ENCODE measurements at regions not wholly inside any gene's neighbourhood (a gene's known extent, or its start where the extent isn't known, plus 50 kb on each side); places are given as distances from the start of the nearest gene placed in this dataset.
A peak's percentile ranks its signal among the peaks of the same experiment; 100 is the strongest.

- Mint-ChIP-seq H3K4me3 (peak overlapping the region; percentile 90), H3K36me3 (no peaks in the 10 kb centered on the region), H3K9me3 (no peaks in the 10 kb centered on the region), H3K27ac (no peak overlapping the region), H3K27me3 (ENCODE audit: low read depth in 2 of 2) (peaks cover 44 to 56% of the 10 kb centered on the region in 2 donors), H3K4me1 (peaks cover 11 to 12% of the 10 kb centered on the region in 2 donors)
- ATAC-seq, result no peak
- H3K27me3 ChIP-seq (ENCODE audit: control insufficient read depth, insufficient read depth, low read length), result peaks cover 30% of the 10 kb centered on the region
- no peaks in the 10 kb centered on the region for H3K36me3 ChIP-seq (ENCODE audit: control insufficient read depth, insufficient read depth, low read length)
- H3K27ac ChIP-seq (ENCODE audit: low read length), result no peak overlapping the region
- peak in 1 of 2 donors; percentile 17 for DNase-seq
- intact Hi-C loops (cut with micrococcal nuclease), result loop anchor here (1.0 to 10.0 kb wide), 4 partner anchors 333 to 1021 kb away; no protein-coding TSS in a partner anchor
- TF ChIP-seq CTCF (IDR thresholded peaks at IDR 0.05), result no peak
- H3K4me3 ChIP-seq (ENCODE audit: low read length), result no peak overlapping the region
- H3K9me3 ChIP-seq (ENCODE audit: control insufficient read depth, insufficient read depth, low read length), result no peaks in the 10 kb centered on the region
- H3K4me1 ChIP-seq (ENCODE audit: control insufficient read depth, insufficient read depth, low read length), result peaks cover 8% of the 10 kb centered on the region
- 32% methylated on average over 12 of the region's 13 CpGs for WGBS (ENCODE audit: insufficient coverage)
Measured at GRCh38 chr2:177147834-177148445, 64.7 kb upstream of the HNRNPA3 start.

- intact Hi-C loops (cut with micrococcal nuclease), result loop anchor here (10.0 kb wide), 1 partner anchor 334 kb away; no protein-coding TSS in a partner anchor
- Histone ChIP-seq H3K4me1 (ENCODE audit: control insufficient read depth, insufficient read depth, low read length) (peaks cover 8% of the 10 kb centered on the region), H3K27ac (ENCODE audit: low read length) (no peak overlapping the region), H3K36me3 (ENCODE audit: control insufficient read depth, insufficient read depth, low read length) (no peaks in the 10 kb centered on the region), H3K9me3 (ENCODE audit: control insufficient read depth, insufficient read depth, low read length) (no peaks in the 10 kb centered on the region), H3K27me3 (ENCODE audit: control insufficient read depth, insufficient read depth, low read length) (peaks cover 26% of the 10 kb centered on the region), H3K4me3 (ENCODE audit: low read length) (peak overlapping the region; percentile 29)
- no peaks in the 10 kb centered on the region for H3K36me3 Mint-ChIP-seq
- H3K27me3 Mint-ChIP-seq (ENCODE audit: low read depth in 2 of 2), result peaks cover 44 to 54% of the 10 kb centered on the region in 2 donors
- peaks cover 11 to 12% of the 10 kb centered on the region in 2 donors for H3K4me1 Mint-ChIP-seq
- H3K9me3 Mint-ChIP-seq, result no peaks in the 10 kb centered on the region
- 0% methylated on average over 19 of the region's 25 CpGs for WGBS (ENCODE audit: insufficient coverage)
- peak; percentile 53 to 86 for DNase-seq
- peak overlapping the region in 1 of 2 donors; percentile 42 for H3K27ac Mint-ChIP-seq
- peak; percentile 92 for TF ChIP-seq CTCF (IDR thresholded peaks at IDR 0.05)
- peak overlapping the region; percentile 90 for H3K4me3 Mint-ChIP-seq
- peak; percentile 89 to 92 (median 91) for ATAC-seq
Measured at GRCh38 chr2:177148477-177149154, 64.0 kb upstream of the HNRNPA3 start.

GRCh38 chr2:177149155-177149503 is 63.5 kb upstream of the HNRNPA3 start:
- H3K4me3 Mint-ChIP-seq, result peak overlapping the region; percentile 90
- Histone ChIP-seq H3K9me3 (ENCODE audit: control insufficient read depth, insufficient read depth, low read length) (no peaks in the 10 kb centered on the region), H3K27ac (ENCODE audit: low read length) (no peak overlapping the region), H3K4me1 (ENCODE audit: control insufficient read depth, insufficient read depth, low read length) (peaks cover 8% of the 10 kb centered on the region), H3K36me3 (ENCODE audit: control insufficient read depth, insufficient read depth, low read length) (no peaks in the 10 kb centered on the region), H3K27me3 (ENCODE audit: control insufficient read depth, insufficient read depth, low read length) (peaks cover 26% of the 10 kb centered on the region), H3K4me3 (ENCODE audit: low read length) (peak overlapping the region; percentile 29)
- no peak for DNase-seq
- peaks cover 40 to 49% of the 10 kb centered on the region in 2 donors for H3K27me3 Mint-ChIP-seq (ENCODE audit: low read depth in 2 of 2)
- peak overlapping the region in 1 of 2 donors; percentile 42 for H3K27ac Mint-ChIP-seq
- no peaks in the 10 kb centered on the region for H3K9me3 Mint-ChIP-seq
- intact Hi-C loops (cut with micrococcal nuclease), result loop anchor here (10.0 kb wide), 1 partner anchor 334 kb away; no protein-coding TSS in a partner anchor
- H3K36me3 Mint-ChIP-seq, result no peaks in the 10 kb centered on the region
- TF ChIP-seq CTCF (IDR thresholded peaks at IDR 0.05), result peak; percentile 65
- no CpG with 5 or more reads among the region's 1 CpG for WGBS (ENCODE audit: insufficient coverage)
- ATAC-seq, result no peak
- H3K4me1 Mint-ChIP-seq, result peaks cover 11 to 12% of the 10 kb centered on the region in 2 donors

All from natural killer cell (primary cell).